IPS DF 19.7 (cell line): ENCODE measurements at regions not wholly inside any gene's neighbourhood (a gene's known extent, or its start where the extent isn't known, plus 50 kb on each side); places are given as distances from the start of the nearest gene placed in this dataset.
A peak's percentile ranks its signal among the peaks of the same experiment; 100 is the strongest.
"Not testable (repeated sequence)": the region's sequence is repeated elsewhere in the genome, so short reads cannot be mapped to it uniquely, and the experiment has no call there.

Source experiments
- DNase-seq: peaks from one replicate; pipeline ENCODE4 v3.0.0-alpha.2; 2013; ENCODE audit warnings: low read depth, low spot score

- DNase-seq, result no peak
These were observed 447.3 kb upstream of the KCNMB2 start for GRCh38 chr3:178088963-178089362.

DNA sequence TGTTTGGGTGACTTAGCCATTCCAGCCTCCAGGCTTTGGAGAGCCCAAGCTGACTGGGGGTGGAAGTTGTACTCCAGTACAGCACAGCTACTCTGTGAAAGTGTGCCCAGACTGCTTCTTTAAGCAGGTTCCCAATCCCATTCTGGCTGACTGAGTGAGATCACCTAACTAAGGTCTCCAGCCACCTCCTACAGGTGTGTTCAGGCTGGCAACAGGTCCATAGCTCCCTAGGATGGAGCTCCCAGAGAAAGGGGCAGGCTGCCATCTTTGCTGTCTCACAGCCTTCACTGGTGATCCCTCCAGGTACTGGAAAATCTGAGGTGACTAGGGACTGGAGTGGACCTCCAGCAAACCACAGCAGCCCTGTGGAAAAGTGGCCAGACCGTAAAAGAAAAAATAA, 445.3 kb upstream of the KCNMB2 start:
- DNase-seq, result no peak

DNA sequence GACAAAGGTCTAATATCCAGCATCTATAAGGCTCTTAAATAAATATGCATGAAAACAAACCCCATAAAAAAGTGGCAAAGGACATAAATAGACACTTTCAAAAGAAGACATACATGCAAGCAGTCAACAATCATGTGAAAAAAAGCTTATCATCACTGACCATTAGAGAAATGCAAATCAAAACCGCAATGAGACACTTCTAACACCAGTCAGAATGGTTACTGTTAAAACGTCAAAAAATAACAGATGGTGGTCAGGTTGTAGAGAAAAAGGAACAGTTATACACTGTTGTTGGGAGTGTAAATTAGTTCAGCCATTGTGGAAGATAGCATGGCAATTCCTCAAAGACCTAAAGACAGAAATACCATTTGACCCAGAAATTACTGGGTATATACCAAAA, 440.7 kb upstream of the KCNMB2 start:
- DNase-seq, result no peak

GRCh38 chr3:178096955-178097354, 439.3 kb upstream of the KCNMB2 start:
- no peak for DNase-seq

DNA sequence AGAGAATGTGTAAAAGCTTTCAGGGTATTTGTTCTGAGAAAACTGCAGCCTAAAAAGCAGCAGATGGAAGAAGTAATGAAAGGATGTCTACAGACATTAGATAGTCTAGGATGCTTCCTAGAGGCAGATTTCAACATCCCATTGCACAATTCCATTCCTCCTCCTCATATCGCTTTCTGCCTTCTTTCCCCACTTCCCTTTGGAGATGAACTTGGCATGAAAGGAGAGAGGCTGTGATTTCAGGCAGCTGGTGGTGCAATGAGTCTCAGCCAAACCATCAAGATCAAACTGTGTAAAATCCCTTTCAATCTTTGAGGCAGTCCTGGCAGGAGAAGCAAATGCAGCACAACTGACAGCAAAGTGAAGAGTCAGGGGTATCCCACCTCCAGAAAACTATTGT, 438.7 kb upstream of the KCNMB2 start:
- no peak for DNase-seq

- DNase-seq, result no peak
These were observed 437.0 kb upstream of the KCNMB2 start for GRCh38 chr3:178099274-178099673.

DNA sequence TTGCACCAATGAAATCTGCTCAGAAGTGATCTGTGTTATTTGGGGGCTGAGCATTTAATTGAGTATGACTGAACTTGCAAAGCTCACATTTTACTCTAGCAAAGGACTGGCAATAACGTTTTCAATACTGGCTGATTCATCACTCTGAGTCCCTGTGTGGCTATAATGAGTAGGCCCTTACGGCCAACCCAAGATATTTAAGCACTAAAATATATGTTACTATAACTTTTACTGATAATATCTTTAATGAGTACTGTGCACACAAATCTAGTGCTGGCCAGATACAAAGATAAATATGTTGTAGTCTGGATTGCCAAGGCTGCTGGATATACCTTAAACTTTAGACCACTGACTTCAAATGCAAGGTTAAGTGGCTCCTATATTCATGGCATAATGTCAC, 436.4 kb upstream of the KCNMB2 start:
- DNase-seq, result no peak

DNA sequence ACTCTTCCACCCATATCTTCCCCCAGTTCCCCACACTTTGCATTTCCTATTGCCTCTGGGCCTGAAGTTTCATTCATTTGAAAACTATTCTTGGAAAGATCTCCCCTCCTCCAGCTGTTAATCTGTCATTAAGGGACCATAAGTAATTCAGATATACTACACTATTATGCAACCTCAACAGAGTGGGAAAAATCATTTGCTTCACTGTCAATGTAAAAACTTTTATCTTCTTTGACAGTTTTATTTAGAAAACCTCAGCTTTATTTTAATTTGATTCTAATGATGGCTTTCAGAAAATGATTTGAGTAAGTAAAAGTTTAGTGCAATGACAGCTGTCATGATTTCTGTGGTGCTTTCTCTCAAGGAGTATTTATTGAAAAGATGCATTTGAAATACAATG, 435.3 kb upstream of the KCNMB2 start:
- no peak for DNase-seq

GRCh38 chr3:178103140-178103539, 433.1 kb upstream of the KCNMB2 start:
- no peak for DNase-seq

- DNase-seq, result no peak
These were observed 428.4 kb upstream of the KCNMB2 start for GRCh38 chr3:178107804-178108203.

DNA sequence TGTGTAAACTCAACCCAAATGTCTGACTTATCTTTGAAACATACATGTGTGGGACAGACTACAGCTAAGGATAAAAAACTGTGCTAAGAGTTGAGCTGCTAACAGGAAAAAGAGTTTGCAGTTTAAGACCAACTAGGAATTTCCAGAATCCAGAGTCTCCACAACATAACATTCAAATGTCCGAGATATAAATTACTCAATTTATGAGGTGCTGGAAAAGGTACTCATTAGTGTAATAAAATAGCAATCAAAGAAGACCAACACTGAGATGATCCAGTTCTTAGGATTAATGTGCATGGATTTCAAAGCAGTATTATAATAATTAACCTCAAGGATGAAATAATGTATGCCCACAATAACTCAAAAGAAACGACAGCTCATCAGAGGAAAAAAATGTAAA, 426.5 kb upstream of the KCNMB2 start:
- DNase-seq, result no peak

DNA sequence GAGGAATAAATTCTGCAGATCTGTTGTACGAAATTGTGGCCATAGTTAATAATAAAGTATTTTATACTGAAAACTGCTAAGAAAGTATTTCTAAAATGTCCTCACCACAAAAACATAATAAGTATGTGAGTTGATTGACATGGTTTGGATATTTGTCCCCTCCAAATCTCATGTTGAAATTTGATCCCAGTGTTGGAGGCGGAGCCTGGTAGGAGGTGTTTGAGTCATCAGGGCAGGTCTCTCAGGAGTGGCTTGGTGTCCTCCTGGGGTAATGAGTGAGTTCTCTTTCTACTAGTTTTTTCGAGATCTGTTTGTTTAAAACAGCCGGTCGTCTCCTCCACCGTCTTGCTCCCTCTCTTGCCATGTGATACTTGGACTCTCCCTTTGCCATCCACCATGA, 424.1 kb upstream of the KCNMB2 start:
- DNase-seq, result peak; percentile 3

DNA sequence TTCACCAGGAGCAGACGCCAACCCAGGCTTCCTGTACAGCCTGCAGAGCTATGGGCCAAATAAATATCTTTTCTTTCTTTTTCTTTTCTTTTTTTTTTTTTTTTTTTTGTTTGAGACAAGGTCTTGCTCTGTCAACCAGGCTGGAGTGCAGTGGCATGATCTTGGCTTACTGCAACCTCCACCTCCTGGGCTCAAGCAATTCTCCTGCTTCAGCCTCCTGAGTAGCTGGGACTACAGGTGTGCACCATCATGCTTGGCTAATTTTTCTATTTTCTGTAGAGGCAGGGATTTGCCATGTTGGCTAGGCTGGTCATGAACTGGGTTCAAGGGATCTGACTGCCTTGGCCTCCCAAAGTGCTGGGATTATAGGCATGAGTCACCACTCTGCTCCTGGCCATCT, 423.7 kb upstream of the KCNMB2 start:
- not testable (repeated sequence) for DNase-seq

DNA sequence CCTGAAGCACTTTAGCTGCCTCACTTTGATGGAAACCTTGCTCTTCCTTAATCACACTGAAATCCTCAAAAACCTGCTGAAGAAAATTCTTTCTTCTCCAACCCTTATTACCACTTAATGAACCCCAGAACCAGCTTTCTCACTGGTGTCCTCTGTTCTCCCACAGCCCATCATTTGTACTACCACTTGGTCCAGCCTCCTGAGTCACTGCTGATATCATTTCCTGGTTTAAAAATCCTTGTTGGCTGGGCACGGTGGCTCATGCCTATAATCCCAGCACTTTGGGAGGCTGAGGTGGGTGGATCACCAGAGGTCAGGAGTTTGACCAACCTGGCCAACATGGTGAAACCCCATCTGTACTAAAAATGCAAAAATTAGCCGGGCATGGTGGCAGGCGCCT, 418.6 kb upstream of the KCNMB2 start:
- DNase-seq, result no peak

- not testable (repeated sequence) for DNase-seq
These were observed 416.5 kb upstream of the KCNMB2 start for GRCh38 chr3:178119608-178120295.

- DNase-seq, result no peak
These were observed 415.9 kb upstream of the KCNMB2 start for GRCh38 chr3:178120367-178120766.

DNA sequence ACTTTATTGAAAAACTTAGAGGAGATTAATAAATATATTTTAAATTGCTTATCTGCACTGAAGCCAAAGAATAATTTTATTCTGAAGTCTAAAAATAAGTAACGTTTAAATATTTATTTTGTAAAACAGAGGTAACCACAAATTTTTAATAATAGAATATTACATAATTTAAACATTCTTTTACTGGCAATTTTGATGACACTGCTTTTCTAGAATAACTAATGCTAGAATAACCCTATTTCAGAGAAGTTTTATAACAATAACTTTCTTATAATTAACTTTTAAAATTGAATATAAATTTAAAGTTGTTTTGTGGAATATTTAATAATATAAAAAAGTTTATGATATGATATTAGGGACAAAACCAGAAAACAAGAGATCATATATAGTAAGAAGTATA, 409.6 kb upstream of the KCNMB2 start:
- no peak for DNase-seq

- DNase-seq, result no peak
These were observed 409.0 kb upstream of the KCNMB2 start for GRCh38 chr3:178127221-178127620.

DNA sequence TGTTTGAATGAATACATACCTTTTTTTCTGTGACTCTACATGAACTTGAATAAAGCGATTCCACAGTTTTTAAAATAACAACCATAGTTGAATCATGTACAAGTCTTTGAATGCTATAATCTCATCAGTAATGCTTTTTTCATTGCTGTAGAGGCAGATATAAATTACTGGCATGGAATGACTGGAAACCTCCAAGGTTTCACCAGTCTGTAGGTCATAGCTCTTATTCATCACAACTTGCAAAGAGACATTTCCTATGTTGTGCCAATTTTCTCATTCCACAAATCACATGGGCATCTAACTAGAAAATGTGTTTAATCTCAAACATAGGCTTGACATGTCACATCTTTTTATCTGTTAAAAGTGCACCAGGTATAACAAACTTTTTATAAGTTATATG, 407.1 kb upstream of the KCNMB2 start:
- DNase-seq, result no peak

GRCh38 chr3:178131801-178132200, 404.4 kb upstream of the KCNMB2 start:
- no peak for DNase-seq

DNA sequence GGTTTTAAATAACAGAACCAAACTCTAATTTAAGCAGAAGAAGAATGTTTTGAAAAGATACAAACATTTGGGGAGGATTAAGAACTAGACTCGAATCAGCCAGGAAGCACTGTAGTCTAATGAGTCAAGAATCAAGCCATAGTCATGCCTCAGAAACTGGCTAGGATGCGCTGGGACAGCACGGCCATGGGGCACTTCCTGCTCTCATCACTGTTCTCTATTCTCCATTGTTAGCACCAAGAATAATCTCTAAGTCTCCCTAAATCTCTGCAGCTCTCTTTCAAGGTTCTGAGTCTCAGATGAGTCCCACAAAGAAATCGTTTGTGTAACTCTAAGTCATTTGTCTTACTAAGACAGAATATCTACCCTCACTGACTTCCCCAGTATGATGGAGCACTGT, 399.0 kb upstream of the KCNMB2 start:
- DNase-seq, result no peak

DNA sequence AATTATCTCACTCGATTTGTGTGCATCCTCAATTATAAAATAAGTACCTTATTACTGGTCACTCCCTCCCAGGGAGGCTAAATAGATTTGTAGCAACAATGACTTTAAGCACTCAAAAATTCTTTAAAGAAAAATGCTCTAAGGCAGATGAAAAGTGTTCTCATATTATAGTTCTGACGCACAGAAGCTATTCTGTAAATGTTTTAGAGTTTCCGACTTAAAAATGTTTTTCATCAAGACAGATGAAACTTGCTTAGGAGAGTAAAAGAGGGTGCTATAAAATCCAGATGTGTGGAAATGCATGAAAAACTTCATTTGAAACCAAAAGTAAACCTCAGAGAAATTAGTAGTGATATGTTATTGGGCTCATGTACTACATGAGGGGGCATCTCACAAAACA, 398.4 kb upstream of the KCNMB2 start:
- no peak for DNase-seq

DNA sequence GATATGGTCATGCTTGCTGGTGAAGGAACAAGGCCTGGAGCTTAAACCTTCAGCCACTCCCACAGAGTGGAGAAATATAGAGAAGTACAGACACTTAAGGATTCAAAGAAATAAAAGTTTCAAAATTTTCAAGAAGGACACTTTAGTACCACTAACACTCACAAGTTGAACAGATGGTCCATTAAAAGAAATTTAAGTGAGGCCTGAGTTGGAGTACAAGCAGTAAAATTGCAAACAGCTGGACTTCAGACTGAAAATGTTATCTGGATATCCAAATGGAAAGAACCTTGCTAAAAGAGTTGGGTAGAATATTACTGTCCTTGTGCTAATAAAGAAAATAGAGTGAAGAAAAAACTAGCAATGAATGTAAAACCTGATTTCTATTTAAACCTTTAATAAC, 397.1 kb upstream of the KCNMB2 start:
- no peak for DNase-seq
